ENCODE measurements at regions not wholly inside any gene's neighbourhood (a gene's known extent, or its start where the extent isn't known, plus 50 kb on each side); places are given as distances from the start of the nearest gene placed in this dataset.

- Mint-ChIP-seq H3K27ac (no peak overlapping the region), H3K36me3 (ENCODE audit: low read depth) (no peaks in the 10 kb centered on the region), H3K4me1 (no peaks in the 10 kb centered on the region), H3K9me3 (peaks cover 6% of the 10 kb centered on the region), H3K4me3 (no peak overlapping the region), H3K27me3 (no peaks in the 10 kb centered on the region)
- CTCF ChIA-PET = no interaction called here
- no peak for DNase-seq
- no peak for ATAC-seq (ENCODE audit: low read depth)
- no peak for TF ChIP-seq CTCF (IDR thresholded peaks at IDR 0.05)
- intact Hi-C loops (cut with micrococcal nuclease) = loop anchor here (10.0 kb wide), 1 partner anchor 529 kb away; no protein-coding TSS in a partner anchor
- POLR2A ChIA-PET = no interaction called here
These were observed 751.4 kb upstream of the CTNND2 start for GRCh38 chr5:12655675-12656074.

- ATAC-seq (ENCODE audit: low read depth) (no peak), DNase-seq (no peak)
- no peaks in the 10 kb centered on the region for H3K36me3 Mint-ChIP-seq (ENCODE audit: low read depth)
- intact Hi-C loops (cut with micrococcal nuclease) = loop anchor here (10.0 kb wide), 1 partner anchor 533 kb away; no protein-coding TSS in a partner anchor
- ChIA-PET POLR2A (no interaction called here), CTCF (no interaction called here)
- H3K9me3 Mint-ChIP-seq = peaks cover 2% of the 10 kb centered on the region
- no peak overlapping the region for H3K27ac Mint-ChIP-seq
- H3K4me1 Mint-ChIP-seq = no peaks in the 10 kb centered on the region
- H3K27me3 Mint-ChIP-seq = no peaks in the 10 kb centered on the region
- no peak overlapping the region for H3K4me3 Mint-ChIP-seq
- TF ChIP-seq CTCF (IDR thresholded peaks at IDR 0.05) = no peak
These were observed 748.0 kb upstream of the CTNND2 start for GRCh38 chr5:12652201-12652600.

GRCh38 chr5:12648558-12648957 is 744.3 kb upstream of the CTNND2 start:
- H3K36me3 Mint-ChIP-seq (ENCODE audit: low read depth) = no peaks in the 10 kb centered on the region
- intact Hi-C loops (cut with micrococcal nuclease) = no loop called here

GRCh38 chr5:12647613-12648012 is 743.4 kb upstream of the CTNND2 start:
- CTCF ChIA-PET = no interaction called here
- H3K4me3 Mint-ChIP-seq = no peak overlapping the region
- no peaks in the 10 kb centered on the region for H3K4me1 Mint-ChIP-seq
- no peak for TF ChIP-seq CTCF (IDR thresholded peaks at IDR 0.05)
- no peak overlapping the region for H3K27ac Mint-ChIP-seq
- H3K27me3 Mint-ChIP-seq = no peaks in the 10 kb centered on the region
- intact Hi-C loops (cut with micrococcal nuclease) = no loop called here
- ATAC-seq (ENCODE audit: low read depth) (no peak), DNase-seq (no peak)
- no peaks in the 10 kb centered on the region for H3K36me3 Mint-ChIP-seq (ENCODE audit: low read depth)
- peaks cover 4% of the 10 kb centered on the region for H3K9me3 Mint-ChIP-seq
- POLR2A ChIA-PET = no interaction called here

More at GRCh38 chr5:12648558-12648957, 744.3 kb upstream of the CTNND2 start:
- POLR2A ChIA-PET = no interaction called here
- TF ChIP-seq CTCF (IDR thresholded peaks at IDR 0.05) = no peak
- Mint-ChIP-seq H3K4me1 (no peaks in the 10 kb centered on the region), H3K9me3 (peaks cover 2% of the 10 kb centered on the region), H3K27ac (no peak overlapping the region), H3K27me3 (no peaks in the 10 kb centered on the region), H3K4me3 (no peak overlapping the region)
- CTCF ChIA-PET = no interaction called here
- DNase-seq (no peak), ATAC-seq (ENCODE audit: low read depth) (no peak)

GRCh38 chr5:12645582-12645981 is 741.3 kb upstream of the CTNND2 start:
- H3K36me3 Mint-ChIP-seq (ENCODE audit: low read depth) = no peaks in the 10 kb centered on the region
- ATAC-seq (ENCODE audit: low read depth) (no peak), DNase-seq (no peak)
- no peaks in the 10 kb centered on the region for H3K27me3 Mint-ChIP-seq
- H3K27ac Mint-ChIP-seq = no peak overlapping the region
- TF ChIP-seq CTCF (IDR thresholded peaks at IDR 0.05) = no peak
- intact Hi-C loops (cut with micrococcal nuclease) = no loop called here
- no peaks in the 10 kb centered on the region for H3K4me1 Mint-ChIP-seq
- H3K9me3 Mint-ChIP-seq = peaks cover 8% of the 10 kb centered on the region
- H3K4me3 Mint-ChIP-seq = no peak overlapping the region
- CTCF ChIA-PET = no interaction called here
- POLR2A ChIA-PET = no interaction called here

All from activated B cell treated with CpG ODN at 0.5 μM for 24 hours (primary cell).